SK-N-SH treated with all-trans-retinoic acid at 6 μM for 48 hours (cell line): ENCODE measurements at regions not wholly inside any gene's neighbourhood (a gene's known extent, or its start where the extent isn't known, plus 50 kb on each side); places are given as distances from the start of the nearest gene placed in this dataset.

ENCODE experiments used
- ATAC-seq: fragments of 200-7000 bp; cut with Tn5 transposase; 3 replicates; pipeline ENCODE4 v1.9.1; 2020; ENCODE audit warnings: mild to moderate bottlenecking, moderate library complexity
- ARNTL ChIP-seq: fragments of 450-650 bp; formaldehyde crosslinking; IDR thresholded peaks from 2 replicates; pipeline ENCODE4 v1.5.0; 2020; ENCODE audit warnings: low read depth, mild to moderate bottlenecking, moderate library complexity, borderline replicate concordance
- BACH2 ChIP-seq: fragments of 250-450 bp; sonication (Bioruptor Pico); IDR thresholded peaks from 2 replicates; pipeline ENCODE4 v1.9.0; 2021; ENCODE audit warnings: mild to moderate bottlenecking, borderline replicate concordance
- CSDC2 ChIP-seq: fragments of 250-450 bp; sonication (Bioruptor Pico); IDR thresholded peaks from 2 replicates; pipeline ENCODE4 v1.5.0; 2020; ENCODE audit warnings: mild to moderate bottlenecking, moderate library complexity
- GLIS3 ChIP-seq: fragments of 250-450 bp; sonication (Bioruptor Pico); IDR thresholded peaks from 2 replicates; pipeline ENCODE4 v1.5.0; 2020; ENCODE audit warnings: mild to moderate bottlenecking, moderate library complexity
- ISL1 ChIP-seq: fragments of 250-450 bp; sonication (Bioruptor Pico); IDR thresholded peaks from 2 replicates; pipeline ENCODE4 v2.1.2; 2022; ENCODE audit warnings: mild to moderate bottlenecking, moderate library complexity
- OSR1 ChIP-seq: fragments of 250-450 bp; sonication (Bioruptor Pico); IDR thresholded peaks from 2 replicates; pipeline ENCODE4 v1.8.0; 2022; ENCODE audit warnings: moderate library complexity, mild to moderate bottlenecking, inconsistent platforms
- PPARA ChIP-seq: fragments of 250-450 bp; sonication (Bioruptor Pico); IDR thresholded peaks from 2 replicates; pipeline ENCODE4 v1.5.0; 2020; ENCODE audit warnings: mild to moderate bottlenecking, borderline replicate concordance
- RARB ChIP-seq: fragments of 250-450 bp; sonication (Bioruptor Pico); IDR thresholded peaks from 2 replicates; pipeline ENCODE4 v1.8.0; 2021; ENCODE audit warnings: mild to moderate bottlenecking, moderate library complexity
- SNAI2 ChIP-seq: fragments of 250-450 bp; sonication (Bioruptor Pico); IDR thresholded peaks from 2 replicates; pipeline ENCODE4 v1.5.0; 2020; ENCODE audit warnings: mild to moderate bottlenecking, moderate library complexity
- TCF4 ChIP-seq: fragments of 250-450 bp; sonication (Bioruptor Pico); IDR thresholded peaks from 2 replicates; pipeline ENCODE4 v1.8.0; 2021; ENCODE audit warnings: mild to moderate bottlenecking, moderate library complexity, borderline replicate concordance
- TOX ChIP-seq: fragments of 250-450 bp; sonication (Bioruptor Pico); IDR thresholded peaks from 2 replicates; pipeline ENCODE4 v1.8.0; 2021; ENCODE audit warnings: mild to moderate bottlenecking, moderate library complexity, borderline replicate concordance
- TSHZ2 ChIP-seq: fragments of 250-450 bp; sonication (Bioruptor Pico); IDR thresholded peaks from 2 replicates; pipeline ENCODE4 v1.5.0; 2020; ENCODE audit warnings: mild to moderate bottlenecking, moderate library complexity
- ZC3H10 ChIP-seq: fragments of 250-450 bp; sonication (Bioruptor Pico); IDR thresholded peaks from 2 replicates; pipeline ENCODE4 v1.5.1; 2021; ENCODE audit warnings: mild to moderate bottlenecking, moderate library complexity
- ZFP3 ChIP-seq: fragments of 250-450 bp; sonication (Bioruptor Pico); IDR thresholded peaks from 2 replicates; pipeline ENCODE4 v1.5.0; 2020; ENCODE audit warnings: mild to moderate bottlenecking, moderate library complexity
- ZFP30 ChIP-seq: fragments of 450-650 bp; formaldehyde crosslinking; IDR thresholded peaks from 2 replicates; pipeline ENCODE4 v1.5.0; 2022; ENCODE audit warnings: mild to moderate bottlenecking, moderate library complexity
- ZNF565 ChIP-seq: fragments of 450-650 bp; formaldehyde crosslinking; conservative IDR thresholded peaks from 2 replicates; pipeline ENCODE4 v1.5.0; 2020; ENCODE audit warnings: low read depth, mild to moderate bottlenecking, moderate library complexity
- ZNF70 ChIP-seq: fragments of 450-650 bp; formaldehyde crosslinking; IDR thresholded peaks from 2 replicates; pipeline ENCODE4 v1.5.0; 2020; ENCODE audit warnings: mild to moderate bottlenecking, moderate library complexity
- ZNF8 ChIP-seq: fragments of 450-650 bp; formaldehyde crosslinking; IDR thresholded peaks from 2 replicates; pipeline ENCODE4 v1.5.0; 2020; ENCODE audit warnings: mild to moderate bottlenecking, moderate library complexity
- TF ChIP-seq, protein P1 (sequence below): fragments of 250-450 bp; sonication (Bioruptor Pico); IDR thresholded peaks from 2 replicates; pipeline ENCODE4 v1.5.1; 2020; ENCODE audit warnings: low read depth, mild to moderate bottlenecking, moderate library complexity
- TF ChIP-seq, protein P2 (sequence below): fragments of 250-450 bp; sonication (Bioruptor Pico); IDR thresholded peaks from 2 replicates; pipeline ENCODE4 v1.5.1; 2021; ENCODE audit warnings: mild to moderate bottlenecking, moderate library complexity

DNA sequence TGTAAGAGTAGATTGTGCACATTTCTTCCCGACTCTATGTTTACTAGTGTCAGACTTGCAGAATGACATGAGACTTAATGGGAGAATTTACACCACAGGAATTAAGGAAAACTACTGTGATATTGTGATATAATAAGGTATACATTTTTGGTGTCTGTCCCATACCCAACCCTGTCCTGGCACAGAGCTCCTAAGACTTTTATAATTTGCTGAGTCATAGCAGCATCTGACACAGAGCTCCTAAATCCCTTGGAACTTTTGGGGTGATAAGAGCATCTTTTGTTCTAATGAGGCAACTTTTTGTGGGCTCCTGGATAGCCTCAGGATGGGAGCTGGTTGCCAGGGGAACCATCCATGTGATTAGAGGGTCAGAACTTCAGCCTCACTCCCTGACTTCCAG, 1607.0 kb downstream of the RPA4 start (continued):
- no peak for TF ChIP-seq ZC3H10 (CRISPR knock-in tag)
- TF ChIP-seq ISL1 (CRISPR knock-in tag), result no peak
- TF ChIP-seq ZNF565, result no peak
- TF ChIP-seq BACH2 (CRISPR knock-in tag), result no peak
- no peak for TF ChIP-seq ZNF70 (CRISPR knock-in tag)
- no peak for TF ChIP-seq ZFP3 (CRISPR knock-in tag)
- no peak for TF ChIP-seq TCF4
- TF ChIP-seq CSDC2 (CRISPR knock-in tag), result no peak
- TF ChIP-seq, all 23 proteins: peak for 0

GRCh38 chrX:98501426-98501825, 1617.7 kb downstream of the RPA4 start:
- TF ChIP-seq TSHZ2 (CRISPR knock-in tag), result no peak
- no peak for TF ChIP-seq ZNF70 (CRISPR knock-in tag)
- ATAC-seq, result no peak

DNA sequence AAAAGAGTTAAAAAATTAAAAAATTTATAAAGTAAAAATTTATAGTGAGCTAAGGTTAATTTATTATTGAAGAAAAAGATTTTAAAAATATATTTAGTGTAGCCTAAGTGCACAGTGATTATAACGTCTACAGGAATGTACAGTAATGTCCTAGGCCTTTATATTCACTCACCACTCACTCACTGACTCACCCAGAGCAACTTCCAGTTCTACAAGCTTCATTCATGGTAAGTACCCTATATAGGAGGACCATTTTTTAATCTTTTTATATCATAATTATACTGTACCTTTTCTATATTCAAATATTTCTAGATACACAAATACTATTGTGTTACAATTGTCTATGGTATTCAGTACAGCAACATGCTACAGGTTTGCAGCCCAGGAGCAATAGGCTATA, 1623.2 kb downstream of the RPA4 start:
- no peak for ATAC-seq

GRCh38 chrX:98514032-98514431, 1630.3 kb downstream of the RPA4 start:
- no peak for ATAC-seq
- no peak for TF ChIP-seq ZC3H10 (CRISPR knock-in tag)
- no peak for TF ChIP-seq TOX (CRISPR knock-in tag)
- TF ChIP-seq PPARA (CRISPR knock-in tag), result no peak
- TF ChIP-seq ZNF565, result no peak
- TF ChIP-seq ZFP3 (CRISPR knock-in tag), result no peak
- no peak for TF ChIP-seq RARB (CRISPR knock-in tag)
- TF ChIP-seq BACH2 (CRISPR knock-in tag), result no peak
- no peak for TF ChIP-seq CSDC2 (CRISPR knock-in tag)
- no peak for TF ChIP-seq ZNF8 (CRISPR knock-in tag)
- TF ChIP-seq GLIS3 (CRISPR knock-in tag), result no peak
- TF ChIP-seq, all 23 proteins: peak for 0

More for the DNA sequence above, 1623.2 kb downstream of the RPA4 start:
- TF ChIP-seq ISL1 (CRISPR knock-in tag) (no peak), OSR1 (CRISPR knock-in tag) (no peak), RARB (CRISPR knock-in tag) (no peak), PPARA (CRISPR knock-in tag) (no peak), SNAI2 (CRISPR knock-in tag) (no peak), ZFP30 (no peak), TSHZ2 (CRISPR knock-in tag) (no peak), ZFP3 (CRISPR knock-in tag) (no peak), GLIS3 (CRISPR knock-in tag) (no peak), ZNF565 (no peak)
- TF ChIP-seq, protein P1, sequence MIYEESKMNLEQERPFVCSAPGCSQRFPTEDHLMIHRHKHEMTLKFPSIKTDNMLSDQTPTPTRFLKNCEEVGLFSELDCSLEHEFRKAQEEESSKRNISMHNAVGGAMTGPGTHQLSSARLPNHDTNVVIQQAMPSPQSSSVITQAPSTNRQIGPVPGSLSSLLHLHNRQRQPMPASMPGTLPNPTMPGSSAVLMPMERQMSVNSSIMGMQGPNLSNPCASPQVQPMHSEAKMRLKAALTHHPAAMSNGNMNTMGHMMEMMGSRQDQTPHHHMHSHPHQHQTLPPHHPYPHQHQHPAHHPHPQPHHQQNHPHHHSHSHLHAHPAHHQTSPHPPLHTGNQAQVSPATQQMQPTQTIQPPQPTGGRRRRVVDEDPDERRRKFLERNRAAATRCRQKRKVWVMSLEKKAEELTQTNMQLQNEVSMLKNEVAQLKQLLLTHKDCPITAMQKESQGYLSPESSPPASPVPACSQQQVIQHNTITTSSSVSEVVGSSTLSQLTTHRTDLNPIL (CRISPR knock-in tag), result no peak
- TF ChIP-seq, protein P2, sequence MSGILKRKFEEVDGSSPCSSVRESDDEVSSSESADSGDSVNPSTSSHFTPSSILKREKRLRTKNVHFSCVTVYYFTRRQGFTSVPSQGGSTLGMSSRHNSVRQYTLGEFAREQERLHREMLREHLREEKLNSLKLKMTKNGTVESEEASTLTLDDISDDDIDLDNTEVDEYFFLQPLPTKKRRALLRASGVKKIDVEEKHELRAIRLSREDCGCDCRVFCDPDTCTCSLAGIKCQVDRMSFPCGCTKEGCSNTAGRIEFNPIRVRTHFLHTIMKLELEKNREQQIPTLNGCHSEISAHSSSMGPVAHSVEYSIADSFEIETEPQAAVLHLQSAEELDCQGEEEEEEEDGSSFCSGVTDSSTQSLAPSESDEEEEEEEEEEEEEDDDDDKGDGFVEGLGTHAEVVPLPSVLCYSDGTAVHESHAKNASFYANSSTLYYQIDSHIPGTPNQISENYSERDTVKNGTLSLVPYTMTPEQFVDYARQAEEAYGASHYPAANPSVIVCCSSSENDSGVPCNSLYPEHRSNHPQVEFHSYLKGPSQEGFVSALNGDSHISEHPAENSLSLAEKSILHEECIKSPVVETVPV (CRISPR knock-in tag), result no peak

GRCh38 chrX:98516120-98516519, 1632.4 kb downstream of the RPA4 start:
- no peak for ATAC-seq
- TF ChIP-seq CSDC2 (CRISPR knock-in tag) (no peak), GLIS3 (CRISPR knock-in tag) (no peak), ZNF8 (CRISPR knock-in tag) (no peak), ISL1 (CRISPR knock-in tag) (no peak), ARNTL (CRISPR knock-in tag) (no peak), ZC3H10 (CRISPR knock-in tag) (no peak), RARB (CRISPR knock-in tag) (no peak), BACH2 (CRISPR knock-in tag) (no peak), PPARA (CRISPR knock-in tag) (no peak), TSHZ2 (CRISPR knock-in tag) (no peak), ZNF565 (no peak)
- TF ChIP-seq, protein P1 (CRISPR knock-in tag), result no peak
